Vagina (tissue), 2 donors: ENCODE measurements at regions not wholly inside any gene's neighbourhood (a gene's known extent, or its start where the extent isn't known, plus 50 kb on each side); places are given as distances from the start of the nearest gene placed in this dataset.

ENCODE experiments used
- POLR2A ChIP-seq, 2 donors: fragments of 450-650 bp; IDR thresholded peaks; one replicate each; pipeline ENCODE4 v1.6.1; 2017; ENCODE audit warnings: antibody characterized with exemption in 2 of 2, mild to moderate bottlenecking in 2 of 2, moderate library complexity in 2 of 2
- TF ChIP-seq, protein P1 (sequence below), 3 experiments: fragments of 450-650 bp in 2 of 3; fragments of 200-600 bp in 1 of 3; sonication (generic) in 1 of 3; IDR thresholded peaks; one replicate each; pipeline ENCODE4 v1.5.1; 2017 to 2019; ENCODE audit warnings: antibody characterized with exemption in 3 of 3, mild to moderate bottlenecking in 2 of 3, moderate library complexity in 2 of 3

DNA sequence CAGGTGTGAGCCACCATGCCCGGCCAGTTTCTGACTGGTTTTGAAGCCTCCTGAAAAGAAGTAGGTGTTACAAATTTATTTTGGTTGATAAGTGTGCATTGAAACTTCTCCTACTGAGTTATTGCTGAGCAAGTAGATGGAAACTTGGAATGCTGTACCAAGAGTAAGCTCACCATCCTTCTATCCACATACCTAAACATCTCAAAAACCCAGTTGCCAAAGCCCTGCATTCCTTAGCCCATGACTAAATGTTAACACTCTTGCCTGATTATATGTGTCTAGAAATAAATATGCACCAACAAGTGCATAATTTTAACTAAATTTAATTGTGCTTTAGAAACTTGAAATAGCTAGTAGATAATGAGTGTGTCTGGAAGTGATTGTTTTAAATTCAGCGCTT lies 357.8 kb downstream of the DUSP6 start:
- TF ChIP-seq, protein P1, sequence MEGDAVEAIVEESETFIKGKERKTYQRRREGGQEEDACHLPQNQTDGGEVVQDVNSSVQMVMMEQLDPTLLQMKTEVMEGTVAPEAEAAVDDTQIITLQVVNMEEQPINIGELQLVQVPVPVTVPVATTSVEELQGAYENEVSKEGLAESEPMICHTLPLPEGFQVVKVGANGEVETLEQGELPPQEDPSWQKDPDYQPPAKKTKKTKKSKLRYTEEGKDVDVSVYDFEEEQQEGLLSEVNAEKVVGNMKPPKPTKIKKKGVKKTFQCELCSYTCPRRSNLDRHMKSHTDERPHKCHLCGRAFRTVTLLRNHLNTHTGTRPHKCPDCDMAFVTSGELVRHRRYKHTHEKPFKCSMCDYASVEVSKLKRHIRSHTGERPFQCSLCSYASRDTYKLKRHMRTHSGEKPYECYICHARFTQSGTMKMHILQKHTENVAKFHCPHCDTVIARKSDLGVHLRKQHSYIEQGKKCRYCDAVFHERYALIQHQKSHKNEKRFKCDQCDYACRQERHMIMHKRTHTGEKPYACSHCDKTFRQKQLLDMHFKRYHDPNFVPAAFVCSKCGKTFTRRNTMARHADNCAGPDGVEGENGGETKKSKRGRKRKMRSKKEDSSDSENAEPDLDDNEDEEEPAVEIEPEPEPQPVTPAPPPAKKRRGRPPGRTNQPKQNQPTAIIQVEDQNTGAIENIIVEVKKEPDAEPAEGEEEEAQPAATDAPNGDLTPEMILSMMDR (IDR thresholded peaks at IDR 0.05) = no peak
- no peak for TF ChIP-seq POLR2A (IDR thresholded peaks at IDR 0.05)
